ENCODE measurements at regions not wholly inside any gene's neighbourhood (a gene's known extent, or its start where the extent isn't known, plus 50 kb on each side); places are given as distances from the start of the nearest gene placed in this dataset.

DNA sequence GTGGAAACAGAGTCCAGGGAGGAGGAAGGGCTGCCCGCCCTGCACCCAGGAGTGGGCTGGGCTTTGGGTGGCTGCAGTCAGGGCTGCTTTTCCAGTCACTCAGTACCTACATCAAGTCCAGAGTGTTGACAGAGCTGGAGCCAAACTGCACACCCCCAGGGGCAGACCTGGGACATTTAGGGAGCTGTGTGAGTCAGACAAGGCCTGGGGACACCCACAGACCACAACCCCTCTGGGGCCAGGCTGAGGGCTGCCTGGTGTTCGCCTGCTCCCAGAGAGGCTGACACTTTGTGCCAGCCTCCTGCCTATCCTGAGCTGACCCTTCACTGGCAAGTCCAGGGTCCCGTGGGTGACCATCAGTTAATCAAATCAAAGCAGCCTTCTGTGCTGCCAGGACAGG lies 240.0 kb downstream of the BCOR start:
- no CpG with 5 or more reads among the region's 3 CpGs for WGBS (ENCODE audit: extremely low coverage, insufficient read length, low lambda C conversion rate)
- Histone ChIP-seq H3K18ac (ENCODE audit: insufficient read length, low read depth, low read length) (no peak overlapping the region), H2BK5ac (ENCODE audit: insufficient read length, low read length) (no peak overlapping the region), H4K20me1 (ENCODE audit: control insufficient read depth, insufficient read depth, insufficient read length) (no peaks in the 10 kb centered on the region), H3K79me1 (ENCODE audit: insufficient read depth, low read depth, low read length, poor library complexity, severe bottlenecking) (no peaks in the 10 kb centered on the region), H2BK15ac (ENCODE audit: low read depth, low read length) (no peak overlapping the region), H3K4me1 (ENCODE audit: insufficient read depth, low read length) (peaks cover 19% of the 10 kb centered on the region; the same call in 1 of the 2 replicates), H3K27ac (ENCODE audit: insufficient read length, low read depth, low read length) (no peak overlapping the region), H3K14ac (ENCODE audit: insufficient read depth, low read length) (no peak overlapping the region), H4K8ac (replicated peaks; ENCODE audit: insufficient read length, low read depth, low read length) (no peak overlapping the region), H3K23ac (ENCODE audit: insufficient read length, low read depth, low read length) (no peak overlapping the region), H3K9me3 (ENCODE audit: control insufficient read depth, low read depth, low read length) (no peaks in the 10 kb centered on the region), H3K9ac (ENCODE audit: extremely low read depth, insufficient read length, low read length) (no peak overlapping the region), H3K79me2 (ENCODE audit: insufficient read depth, low read length) (no peaks in the 10 kb centered on the region), H4K5ac (ENCODE audit: insufficient read length, low read depth, low read length) (no peak overlapping the region), H3T11ph (ENCODE audit: low read length) (no peak overlapping the region), H3K4me2 (ENCODE audit: insufficient read depth, insufficient read length, low read length) (no peak overlapping the region), H2AK5ac (ENCODE audit: insufficient read length, low read length) (no peak overlapping the region), H3K23me2 (ENCODE audit: insufficient read length, low read depth, low read length, poor library complexity, severe bottlenecking) (no peaks in the 10 kb centered on the region), H3K56ac (ENCODE audit: insufficient read length, low read depth, low read length) (no peak overlapping the region), H2BK12ac (ENCODE audit: insufficient read length, low read depth, low read length) (no peak overlapping the region), H2AFZ (ENCODE audit: low read length) (no peak overlapping the region), H3K27me3 (ENCODE audit: insufficient read depth, low read length) (no peaks in the 10 kb centered on the region), H4K91ac (ENCODE audit: insufficient read length, low read depth, low read length) (no peak overlapping the region), H3K4ac (ENCODE audit: low read depth, low read length) (no peak overlapping the region), H2BK120ac (ENCODE audit: low read depth, low read length, poor library complexity, severe bottlenecking) (no peak overlapping the region), H2BK20ac (ENCODE audit: low read depth, low read length, poor library complexity, severe bottlenecking) (no peak overlapping the region)
- peaks cover 46 to 61% of the 10 kb centered on the region in 2 experiments for H3K4me1 Mint-ChIP-seq
- peaks cover 0 to 5% (median 2%) of the 10 kb centered on the region in 3 experiments; a peak in 3 of 7 replicates for H3K36me3 Mint-ChIP-seq (ENCODE audit: insufficient read depth in 1 of 3, low read depth in 3 of 3)
- peaks cover 2% of the 10 kb centered on the region for H3K27me3 Mint-ChIP-seq (ENCODE audit: low read depth)
- peaks cover 60 to 61% of the 10 kb centered on the region in 2 experiments for H3K9me3 Mint-ChIP-seq
- no peak overlapping the region for H3K4me3 Mint-ChIP-seq
- H3K27ac Mint-ChIP-seq, result no peak overlapping the region
- no peak for DNase-seq
- no peak for TF ChIP-seq CTCF (conservative IDR thresholded peaks at IDR 0.05)

Measured in H9 (cell line).